SHP77 (cell line): ENCODE measurements at regions not wholly inside any gene's neighbourhood (a gene's known extent, or its start where the extent isn't known, plus 50 kb on each side); places are given as distances from the start of the nearest gene placed in this dataset.
"Not testable (repeated sequence)": the region's sequence is repeated elsewhere in the genome, so short reads cannot be mapped to it uniquely, and the experiment has no call there.

ENCODE experiments used
- DNase-seq, 2 experiments: peaks; one replicate each; lab custom pipeline; 2025; lab: John Stamatoyannopoulos, UW

DNA sequence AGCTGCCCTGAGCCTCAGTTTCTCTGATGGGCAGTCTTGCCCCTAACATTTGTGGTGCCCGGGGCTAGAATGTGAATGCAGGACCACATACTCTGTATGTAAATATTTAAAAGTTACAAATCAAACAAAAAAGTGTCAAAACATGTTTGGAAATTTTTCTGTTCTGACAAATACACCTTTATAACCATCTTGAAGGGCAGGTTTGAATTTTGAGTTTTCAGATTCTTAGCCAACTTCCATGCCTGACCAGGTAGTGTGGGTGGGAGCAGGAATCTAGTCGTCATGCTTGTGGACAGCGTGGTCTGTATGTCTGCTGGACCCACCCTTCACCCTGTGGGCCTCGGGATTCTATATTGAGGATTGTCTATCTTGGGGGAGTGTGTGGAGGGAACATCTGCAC lies 325.1 kb downstream of the SOX4 start:
- DNase-seq: no peak

DNA sequence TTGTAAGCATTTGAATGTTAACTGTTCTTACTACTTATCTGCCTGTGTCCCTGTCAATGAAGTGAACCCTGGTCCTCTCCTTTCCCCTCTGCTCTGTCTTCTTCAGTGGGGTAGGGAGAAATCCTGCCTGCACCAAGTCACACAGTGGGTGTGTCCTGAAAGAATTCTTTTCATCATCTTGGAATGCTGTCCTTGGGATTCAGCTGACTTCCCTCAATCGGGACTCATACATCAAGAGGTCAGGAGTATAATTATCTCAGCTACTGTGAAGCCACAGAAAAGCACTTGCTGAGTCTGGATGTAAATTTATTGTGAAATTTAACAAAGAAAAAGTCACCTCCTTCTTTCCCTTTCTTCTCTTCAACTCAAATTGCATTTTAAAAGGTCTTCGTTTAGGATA lies 328.5 kb downstream of the SOX4 start:
- DNase-seq: no peak

- no peak for DNase-seq
Observed at GRCh38 chr6:21924002-21924401, 330.5 kb downstream of the SOX4 start.

GRCh38 chr6:21928827-21929226 lies 335.3 kb downstream of the SOX4 start:
- DNase-seq: peak in 1 of 2 experiments; percentile 22

GRCh38 chr6:21931641-21932335 lies 338.2 kb downstream of the SOX4 start:
- no peak for DNase-seq

DNA sequence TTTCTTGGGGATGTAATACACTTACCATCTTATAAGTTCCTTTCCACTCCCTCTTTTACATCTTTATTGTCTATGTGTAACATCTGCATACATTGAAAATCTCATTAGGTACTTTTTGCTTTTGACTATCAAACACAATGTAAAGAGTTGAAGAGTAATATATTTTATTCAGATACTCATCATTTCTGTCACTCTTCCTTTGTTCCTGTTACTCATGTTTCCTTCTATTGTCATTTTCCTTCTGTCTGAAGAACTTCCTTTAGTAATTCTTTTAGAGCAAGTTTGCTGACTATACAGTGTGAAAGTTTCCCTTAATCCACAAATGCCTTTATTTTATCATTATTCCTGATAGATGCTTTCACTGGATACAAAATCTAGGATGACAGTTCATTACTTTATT lies 339.8 kb downstream of the SOX4 start:
- no peak for DNase-seq

DNA sequence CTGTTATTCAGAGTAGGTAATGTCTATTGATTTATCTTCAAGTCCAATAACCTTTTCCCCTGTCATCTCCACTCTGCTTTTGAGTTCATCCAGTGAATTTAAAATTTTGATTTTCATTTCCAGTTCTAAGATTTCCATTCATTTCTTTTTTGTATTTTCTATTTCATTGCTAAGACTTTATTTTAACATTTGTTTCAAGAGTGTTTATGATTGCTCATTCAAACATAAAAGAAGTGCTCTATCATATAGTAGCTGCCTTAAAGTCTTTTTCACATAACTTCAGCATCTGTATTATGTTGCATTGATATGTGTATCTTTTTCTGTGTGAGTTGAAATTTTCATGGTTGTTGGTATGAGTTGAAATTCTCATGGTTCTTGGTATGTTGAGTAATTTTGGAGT lies 341.6 kb downstream of the SOX4 start:
- no peak for DNase-seq

DNA sequence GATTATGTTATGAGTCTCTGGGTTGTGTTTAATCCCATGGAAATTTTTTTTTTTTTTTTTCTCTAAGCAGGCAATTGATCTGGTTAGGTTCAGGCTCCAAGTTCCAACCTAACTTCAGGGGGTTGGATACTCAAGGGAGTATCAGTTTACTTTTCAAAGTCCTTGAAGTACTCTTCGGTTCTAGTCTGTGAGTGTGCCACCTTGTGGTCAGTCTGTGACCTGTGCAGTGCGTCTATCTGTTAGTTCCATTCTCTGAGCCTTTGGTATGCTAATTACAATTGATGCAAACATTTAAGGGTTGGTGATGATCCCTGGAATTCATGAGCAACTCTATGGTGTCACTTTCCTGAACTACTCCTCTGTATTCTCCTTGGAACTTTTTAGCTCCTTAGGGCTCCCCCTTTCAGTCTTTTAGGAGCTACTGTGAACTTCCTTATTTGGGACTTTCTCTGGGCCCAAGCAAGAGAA lies 342.0 kb downstream of the SOX4 start:
- no peak for DNase-seq

- DNase-seq: no peak
Observed at GRCh38 chr6:21937466-21937865, 343.9 kb downstream of the SOX4 start.

GRCh38 chr6:21939066-21939465 lies 345.5 kb downstream of the SOX4 start:
- DNase-seq: not testable (repeated sequence)

- DNase-seq: no peak
Observed at GRCh38 chr6:21941926-21942325, 348.4 kb downstream of the SOX4 start.

GRCh38 chr6:21942897-21943296 lies 349.3 kb downstream of the SOX4 start:
- no peak for DNase-seq

GRCh38 chr6:21946298-21946783 lies 350.5 kb downstream of the PRL start:
- DNase-seq: no peak

DNA sequence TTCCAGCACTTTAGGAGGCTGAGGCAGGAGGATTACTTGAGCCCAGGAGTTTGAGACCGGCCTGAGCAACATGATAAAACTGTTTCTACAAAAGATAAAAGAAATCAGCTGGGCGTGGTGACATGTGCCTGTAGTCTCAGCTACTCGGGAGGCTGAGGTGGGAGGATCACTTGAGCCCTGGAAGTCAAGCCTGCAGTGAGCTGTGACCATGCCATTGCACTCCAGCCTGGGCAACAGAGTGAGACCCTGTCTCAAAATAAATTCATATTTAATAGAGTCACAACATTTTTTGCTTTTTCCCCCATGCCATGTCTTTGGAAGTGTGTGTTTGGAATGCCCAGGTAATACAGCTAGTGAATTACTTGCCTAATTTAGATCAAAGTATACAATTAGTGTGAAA lies 349.6 kb downstream of the PRL start:
- not testable (repeated sequence) for DNase-seq

DNA sequence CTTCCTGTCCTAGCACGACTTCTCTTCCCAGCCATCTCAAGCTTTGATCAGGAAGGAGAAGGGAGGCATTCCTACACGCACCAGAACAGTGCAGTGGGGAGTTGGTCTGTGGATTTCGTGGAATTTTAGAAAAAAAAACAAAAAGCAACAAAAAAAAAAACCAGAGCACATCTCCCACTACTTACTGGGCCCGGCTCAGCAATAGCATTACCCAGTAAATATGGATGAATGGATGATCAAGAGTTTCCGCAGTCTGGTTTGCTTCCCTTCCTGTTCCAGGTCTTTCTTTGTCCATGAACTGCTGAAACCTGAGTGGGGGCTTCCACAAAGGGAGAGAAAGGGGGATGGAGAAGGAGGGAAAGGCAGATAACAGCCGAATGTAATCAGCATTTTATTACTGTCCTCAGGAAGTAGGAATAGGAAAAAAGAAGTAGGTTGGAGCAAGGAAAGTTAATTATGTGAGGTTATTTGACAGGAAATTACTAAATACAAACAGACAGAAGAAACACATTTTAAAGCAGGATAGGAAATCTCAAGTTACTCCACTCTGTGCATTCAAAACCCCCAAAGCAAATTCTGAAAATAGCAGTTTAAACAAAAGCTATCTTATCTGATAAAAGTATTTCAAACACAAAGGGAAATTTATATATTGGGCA lies 349.0 kb downstream of the PRL start:
- no peak for DNase-seq

- peak; percentile 70 to 74 for DNase-seq
Observed at GRCh38 chr6:21949211-21949801, 347.5 kb downstream of the PRL start.

- DNase-seq: no peak
Observed at GRCh38 chr6:21952367-21952766, 344.5 kb downstream of the PRL start.

DNA sequence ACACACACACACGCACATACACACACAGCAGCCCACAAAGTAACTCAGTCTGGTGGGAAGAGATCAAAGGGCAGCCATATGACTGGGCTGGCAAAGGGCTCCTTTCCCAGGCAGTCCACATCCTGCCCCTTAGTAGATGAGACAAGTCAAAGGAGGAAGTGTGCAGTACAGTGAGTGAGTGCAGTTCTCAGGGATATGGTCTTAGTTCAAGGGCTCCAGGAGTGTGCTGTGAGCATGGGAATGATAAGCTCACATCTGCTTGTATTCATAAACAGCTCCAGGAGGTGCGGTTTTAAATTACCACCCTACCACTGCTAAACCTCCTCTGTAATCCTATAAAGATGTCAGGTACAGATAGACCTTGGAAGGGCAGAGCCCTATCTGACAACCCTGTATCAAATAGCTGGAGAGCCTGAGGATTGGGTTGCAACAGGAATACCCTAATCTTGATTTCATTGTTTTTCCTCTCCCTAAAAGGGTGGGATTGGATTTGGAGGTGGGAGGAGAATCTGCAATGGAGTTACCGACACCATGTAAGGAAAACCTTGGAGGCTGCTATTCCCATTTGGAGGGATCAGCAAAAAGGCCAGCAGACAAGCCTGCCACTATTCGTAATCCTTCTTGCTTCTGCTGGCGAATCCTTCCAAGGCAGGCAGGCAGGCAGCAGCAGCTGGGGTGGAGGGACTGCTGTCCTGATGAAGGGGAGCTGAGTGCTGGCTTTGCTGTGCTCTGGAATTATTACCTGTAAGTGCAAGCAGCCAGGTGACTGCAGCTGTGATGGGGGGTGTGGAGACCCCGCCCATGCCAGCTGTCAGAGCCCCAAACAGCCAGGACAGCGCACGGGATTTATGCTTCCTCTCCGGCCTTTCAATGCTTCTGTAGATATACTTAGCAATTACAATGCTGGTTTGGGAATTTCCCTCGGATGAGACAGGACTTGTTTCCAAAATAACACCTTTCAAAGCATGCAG lies 342.7 kb downstream of the PRL start:
- peak in 1 of 2 experiments; percentile 20 for DNase-seq

DNA sequence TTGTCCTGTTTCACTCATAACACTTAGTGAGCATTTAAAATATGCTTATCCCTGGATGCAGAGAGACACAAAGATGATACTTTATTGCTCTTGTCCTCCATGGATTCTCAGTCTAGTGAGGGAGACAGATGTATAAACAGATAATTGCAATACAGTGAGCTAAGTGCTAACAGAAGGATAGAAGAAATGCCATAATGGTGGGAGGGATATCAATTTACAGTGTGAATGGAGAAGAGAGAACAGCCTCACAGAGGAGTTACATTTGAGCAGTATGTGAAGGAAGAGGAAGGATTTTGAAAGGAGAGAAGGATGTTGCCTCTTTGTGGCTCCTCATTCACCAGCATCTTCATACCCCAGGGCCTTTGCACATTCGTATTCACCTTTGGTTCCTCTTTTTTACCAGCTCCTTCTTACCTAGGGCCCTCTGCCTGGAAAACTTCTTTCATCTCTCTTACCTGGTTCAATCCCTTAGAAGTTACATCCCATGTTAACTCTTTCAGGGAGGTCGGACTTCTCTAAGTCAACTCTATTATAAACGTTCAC lies 341.7 kb downstream of the PRL start:
- no peak for DNase-seq

DNA sequence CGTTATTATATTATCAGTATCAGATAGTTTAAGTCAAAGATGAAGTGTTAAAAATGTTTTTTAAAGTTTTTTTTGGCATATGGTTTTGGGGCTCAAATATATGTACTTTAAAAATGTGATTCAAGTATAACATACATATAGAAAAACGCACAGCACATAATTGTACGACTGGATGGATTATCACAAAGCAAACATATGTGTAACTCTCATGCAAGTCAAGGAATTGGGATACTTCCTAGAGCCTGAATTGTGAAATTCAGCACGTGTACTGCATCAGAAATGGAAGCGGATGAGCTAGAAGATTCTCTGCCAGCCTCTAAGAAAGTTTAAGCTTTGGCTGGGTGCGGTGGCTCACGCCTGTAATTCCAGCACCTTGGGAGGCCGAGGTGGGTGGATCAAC lies 340.9 kb downstream of the PRL start:
- DNase-seq: no peak

DNA sequence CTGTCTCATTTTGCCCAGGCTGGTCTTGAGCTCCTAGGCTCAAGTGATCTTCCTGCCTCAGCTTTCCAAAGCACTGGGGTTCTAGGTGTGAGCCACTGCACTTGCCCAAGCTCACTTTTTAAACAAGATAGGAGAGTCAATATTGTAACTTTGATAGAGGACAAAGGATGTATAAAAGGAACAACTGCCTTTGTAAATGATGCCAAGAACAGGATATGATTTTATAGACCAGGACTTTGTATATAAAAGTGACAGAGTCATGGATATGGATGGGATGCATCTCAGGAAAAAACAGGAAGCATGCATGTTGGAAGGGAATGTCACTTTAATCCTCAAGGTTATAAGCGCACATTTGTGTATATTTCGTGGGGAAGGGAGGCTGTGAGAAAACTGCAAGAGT lies 338.4 kb downstream of the PRL start:
- DNase-seq: no peak

DNA sequence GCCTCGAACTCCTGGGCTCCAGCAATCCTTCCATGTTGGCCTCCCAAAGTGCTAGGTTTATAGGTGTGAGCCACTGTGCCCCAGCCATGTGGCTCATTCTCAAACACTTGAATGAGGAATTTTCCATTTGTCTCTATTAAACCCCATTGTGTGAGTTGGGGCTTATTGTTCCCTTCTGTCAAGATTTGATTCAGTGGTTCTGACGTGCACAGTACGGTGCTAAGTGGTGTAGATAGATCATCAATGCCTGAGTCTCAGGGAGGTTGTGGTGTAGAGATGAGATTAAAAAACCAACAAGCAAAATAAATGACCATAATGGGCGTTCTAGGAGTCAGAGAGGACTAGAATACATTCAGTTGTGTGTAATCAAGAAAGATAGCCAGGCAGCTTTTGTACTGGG lies 335.6 kb downstream of the PRL start:
- DNase-seq: no peak
